IMR-90 (cell line): ENCODE measurements at regions not wholly inside any gene's neighbourhood (a gene's known extent, or its start where the extent isn't known, plus 50 kb on each side); places are given as distances from the start of the nearest gene placed in this dataset.

Experiments used
- ATAC-seq: fragments of 200-7000 bp; cut with Tn5 transposase; 2 replicates; pipeline ENCODE4 v1.9.1; 2020; ENCODE audit warnings: low read depth, mild to moderate bottlenecking, moderate library complexity
- BruUV-seq: library from RNA; stranded (reverse); fragments of 400-500 nt; replicated peaks from 2 replicates; lab custom pipeline; 2021; lab: Mats Ljungman, UMichigan
- CTCF ChIA-PET: fragments of 300-600 bp; formaldehyde crosslinking; extraction: SDS; loops from one replicate; lab custom pipeline; 2021; ENCODE audit warnings: antibody characterized with exemption; lab: Yijun Ruan, JAX
- POLR2A ChIA-PET: fragments of 300-600 bp; sonication (Branson Sonifier 250); formaldehyde crosslinking; loops from one replicate; lab custom pipeline; 2022; ENCODE audit warnings: antibody characterized with exemption; ENCODE audit not compliant: unreplicated experiment; lab: Charles Lee
- DNase-seq: peaks from one replicate; pipeline ENCODE4 v3.0.0; 2013
- H2AFZ ChIP-seq: replicated peaks from 2 replicates; pipeline ENCODE3; 2013; ENCODE audit warnings: low read length, mild to moderate bottlenecking; ENCODE audit not compliant: poor library complexity
- H2AK5ac ChIP-seq: 2 replicates; pipeline ENCODE4 v1.6.1; 2013; ENCODE audit warnings: low read depth, low read length, inconsistent platforms
- H2AK9ac ChIP-seq: replicated peaks from 2 replicates; pipeline ENCODE3; 2013; ENCODE audit warnings: mild to moderate bottlenecking, low read depth, low read length, moderate library complexity; ENCODE audit not compliant: poor library complexity
- H2BK120ac ChIP-seq: 2 replicates; pipeline ENCODE4 v1.6.1; 2013; ENCODE audit warnings: low read depth, low read length, inconsistent platforms
- H2BK15ac ChIP-seq: 3 replicates; pipeline ENCODE4 v1.6.1; 2013; ENCODE audit warnings: low read depth, low read length, inconsistent platforms
- H2BK20ac ChIP-seq: 2 replicates; pipeline ENCODE4 v1.6.1; 2013; ENCODE audit warnings: low read depth, mild to moderate bottlenecking, inconsistent platforms, low read length, moderate library complexity
- H2BK5ac ChIP-seq: 2 replicates; pipeline ENCODE4 v1.6.1; 2013; ENCODE audit warnings: mild to moderate bottlenecking, low read depth, low read length, inconsistent platforms; ENCODE audit not compliant: poor library complexity, severe bottlenecking
- H3K14ac ChIP-seq: replicated peaks from 2 replicates; pipeline ENCODE4 v1.6.1; 2013; ENCODE audit warnings: low read depth, low read length, inconsistent platforms
- H3K18ac ChIP-seq: 2 replicates; pipeline ENCODE4 v1.6.1; 2013; ENCODE audit warnings: low read depth, low read length, control low read depth
- H3K23ac ChIP-seq: 2 replicates; pipeline ENCODE4 v1.6.1; 2013; ENCODE audit warnings: low read depth, low read length, inconsistent platforms
- H3K27ac ChIP-seq: 2 replicates; pipeline ENCODE4 v1.5.1; 2013; ENCODE audit warnings: mild to moderate bottlenecking, control low read depth, low read length; ENCODE audit not compliant: insufficient read depth
- H3K27me3 ChIP-seq: 2 replicates; pipeline ENCODE4 v1.6.1; 2013; ENCODE audit warnings: low read length; ENCODE audit not compliant: control insufficient read depth, insufficient read depth
- H3K36me3 ChIP-seq: 2 replicates; pipeline ENCODE4 v1.6.1; 2013; ENCODE audit warnings: low read length, mixed read lengths; ENCODE audit not compliant: control insufficient read depth, insufficient read depth
- H3K4ac ChIP-seq: 2 replicates; pipeline ENCODE4 v1.6.1; 2013; ENCODE audit warnings: low read depth, low read length, inconsistent platforms
- H3K4me1 ChIP-seq: 2 replicates; pipeline ENCODE4 v1.6.1; 2013; ENCODE audit warnings: low read length, mixed read lengths; ENCODE audit not compliant: control insufficient read depth, insufficient read depth
- H3K4me2 ChIP-seq: 2 replicates; pipeline ENCODE4 v1.6.1; 2013; ENCODE audit warnings: low read depth, mild to moderate bottlenecking, control low read depth, low read length, moderate library complexity
- H3K4me3 ChIP-seq: 2 replicates; pipeline ENCODE4 v1.5.1; 2013; ENCODE audit warnings: low read depth, mild to moderate bottlenecking, control low read depth, low read length, moderate library complexity; ENCODE audit not compliant: insufficient read depth
- H3K56ac ChIP-seq: 2 replicates; pipeline ENCODE4 v1.6.1; 2013; ENCODE audit warnings: low read length, inconsistent platforms; ENCODE audit not compliant: insufficient read depth; ENCODE audit errors: extremely low read depth
- H3K79me1 ChIP-seq, 2 experiments: 2 replicates each; pipeline ENCODE4 v1.6.1; 2013; ENCODE audit warnings: low read length in 2 of 2, inconsistent platforms in 1 of 2, low read depth in 1 of 2
- H3K9ac ChIP-seq: 2 replicates; pipeline ENCODE4 v1.6.1; 2013; ENCODE audit warnings: low read depth, low read length, control low read depth
- H3K9me1 ChIP-seq: 2 replicates; pipeline ENCODE4 v1.6.1; 2013; ENCODE audit warnings: low read length, inconsistent platforms; ENCODE audit not compliant: insufficient read depth
- H3K9me3 ChIP-seq: 2 replicates; pipeline ENCODE4 v1.6.1; 2013; ENCODE audit warnings: low read length; ENCODE audit not compliant: control insufficient read depth, insufficient read depth
- H4K20me1 ChIP-seq: 2 replicates; pipeline ENCODE4 v1.6.1; 2013; ENCODE audit warnings: low read length, inconsistent platforms; ENCODE audit not compliant: insufficient read depth
- H4K5ac ChIP-seq: 2 replicates; pipeline ENCODE4 v1.6.1; 2013; ENCODE audit warnings: mild to moderate bottlenecking, low read depth, low read length, control low read depth
- H4K8ac ChIP-seq, 2 experiments: 2 replicates each; pipeline ENCODE4 v1.6.1; 2013; ENCODE audit warnings: low read depth in 2 of 2, low read length in 2 of 2, control low read depth in 1 of 2, inconsistent platforms in 1 of 2
- H4K91ac ChIP-seq: 2 replicates; pipeline ENCODE4 v1.6.1; 2013; ENCODE audit warnings: low read depth, low read length, inconsistent platforms; ENCODE audit not compliant: insufficient read depth
- BHLHE40 ChIP-seq: fragments of 150-350 bp; IDR thresholded peaks from 2 replicates; pipeline ENCODE4 v1.6.1; 2016; ENCODE audit warnings: mild to moderate bottlenecking, low read depth, low read length
- CEBPB ChIP-seq: IDR thresholded peaks from 2 replicates; pipeline ENCODE4 v1.6.1; 2012; ENCODE audit warnings: low read depth, low read length, improper control_type of control experiment
- CHD1 ChIP-seq: IDR thresholded peaks from 2 replicates; pipeline ENCODE4 v1.6.1; 2012; ENCODE audit warnings: low read depth, low read length, improper control_type of control experiment
- CTCF ChIP-seq: conservative IDR thresholded peaks from 2 replicates; pipeline ENCODE4 v1.5.1; 2012; ENCODE audit warnings: mild to moderate bottlenecking, low read depth, low read length, improper control_type of control experiment
- ELK1 ChIP-seq: fragments of 150-350 bp; IDR thresholded peaks from 2 replicates; pipeline ENCODE4 v1.6.1; 2016; ENCODE audit warnings: low read depth, mild to moderate bottlenecking, low read length, moderate library complexity, borderline replicate concordance
- FOS ChIP-seq: fragments of 150-350 bp; IDR thresholded peaks from 2 replicates; pipeline ENCODE4 v1.6.1; 2016; ENCODE audit warnings: low read depth, low read length
- MAFK ChIP-seq: IDR thresholded peaks from 2 replicates; pipeline ENCODE4 v1.6.1; 2012; ENCODE audit warnings: low read depth, low read length, improper control_type of control experiment
- MAZ ChIP-seq: IDR thresholded peaks from 2 replicates; pipeline ENCODE4 v1.6.1; 2012; ENCODE audit warnings: low read depth, mild to moderate bottlenecking, low read length, improper control_type of control experiment, moderate library complexity, borderline replicate concordance
- MXI1 ChIP-seq: IDR thresholded peaks from 2 replicates; pipeline ENCODE4 v1.6.1; 2012; ENCODE audit warnings: low read depth, mild to moderate bottlenecking, low read length, moderate library complexity, borderline replicate concordance
- NFE2L2 ChIP-seq: fragments of 150-350 bp; IDR thresholded peaks from 2 replicates; pipeline ENCODE4 v1.6.1; 2016; ENCODE audit warnings: low read depth, mild to moderate bottlenecking, low read length
- POLR2A ChIP-seq: IDR thresholded peaks from 2 replicates; pipeline ENCODE4 v1.6.1; 2012; ENCODE audit warnings: mild to moderate bottlenecking, low read depth, low read length
- RAD21 ChIP-seq: IDR thresholded peaks from 2 replicates; pipeline ENCODE4 v1.6.1; 2012; ENCODE audit warnings: low read length, improper control_type of control experiment
- RCOR1 ChIP-seq: IDR thresholded peaks from 2 replicates; pipeline ENCODE4 v1.6.1; 2012; ENCODE audit warnings: mild to moderate bottlenecking, low read length, improper control_type of control experiment; ENCODE audit not compliant: insufficient replicate concordance
- RFX5 ChIP-seq: IDR thresholded peaks from 2 replicates; pipeline ENCODE4 v1.8.0; 2012; ENCODE audit warnings: low read depth, mild to moderate bottlenecking, low read length, moderate library complexity
- SMC3 ChIP-seq: fragments of 150-350 bp; IDR thresholded peaks from 2 replicates; pipeline ENCODE4 v1.6.1; 2016; ENCODE audit warnings: low read depth, mild to moderate bottlenecking, antibody characterized with exemption, low read length, moderate library complexity
- USF2 ChIP-seq: fragments of 150-350 bp; IDR thresholded peaks from 2 replicates; pipeline ENCODE4 v1.6.1; 2017; ENCODE audit warnings: mild to moderate bottlenecking, antibody characterized with exemption, low read length, low read depth
- WGBS, 2 experiments: methylation state at CpG; one replicate each; pipeline versions ENCODE4 v1.1.5 to v1.1.7; 2013; ENCODE audit warnings: missing lambda C conversion rate in 2 of 2; ENCODE audit not compliant: insufficient read length in 1 of 2; ENCODE audit errors: extremely low coverage in 2 of 2; 5-methylcytosine and 5-hydroxymethylcytosine counted together
- dilution Hi-C: fragments of 300-500 bp; cut with HindIII; formaldehyde crosslinking; loops from one replicate; pipeline ENCODE4 v1.14.3; 2018; ENCODE audit warnings: low sequenced_read_pairs; ENCODE audit not compliant: unreplicated experiment
- in situ Hi-C: fragments of 300-500 bp; cut with MboI; formaldehyde crosslinking; loops from 3 replicates; pipeline ENCODE4 v1.14.3; 2019; ENCODE audit warnings: low sequenced_read_pairs, inconsistent platforms, mixed read lengths
- intact Hi-C: fragments of 100-400 bp; cut with micrococcal nuclease; formaldehyde crosslinking; loops from 2 replicates; pipeline ENCODE4 v1.10.0; 2022

- H2AK9ac ChIP-seq: no peak overlapping the region
- no peak overlapping the region for H3K56ac ChIP-seq
- H3K23ac ChIP-seq: no peak overlapping the region
- DNase-seq (no peak), ATAC-seq (no peak)
- H3K27ac ChIP-seq: no peak overlapping the region
- WGBS, 2 experiments: no CpG with 5 or more reads among the region's 4 CpGs
- no peak overlapping the region for H3K4ac ChIP-seq
- no peak overlapping the region for H3K4me3 ChIP-seq
- no peak overlapping the region for H2BK5ac ChIP-seq
- H3K27me3 ChIP-seq: no peaks in the 10 kb centered on the region
- no peak overlapping the region for H4K5ac ChIP-seq
- H4K8ac ChIP-seq: no peak overlapping the region
- no peak overlapping the region for H2BK15ac ChIP-seq
- H3K4me2 ChIP-seq: no peak overlapping the region
- H3K18ac ChIP-seq: no peak overlapping the region
- H2BK20ac ChIP-seq: no peak overlapping the region
- H2BK120ac ChIP-seq: no peak overlapping the region
- no peak overlapping the region for H3K9ac ChIP-seq
- no peaks in the 10 kb centered on the region for H3K4me1 ChIP-seq
- CTCF ChIA-PET: no interaction called here
- H3K36me3 ChIP-seq: no peaks in the 10 kb centered on the region
- no peak overlapping the region for H3K14ac ChIP-seq
- POLR2A ChIA-PET: no interaction called here
- H2AK5ac ChIP-seq: no peak overlapping the region
- no peaks in the 10 kb centered on the region for H3K9me3 ChIP-seq
- dilution Hi-C loops: no loop called here
- no peak overlapping the region for H4K91ac ChIP-seq
- no peaks in the 10 kb centered on the region for H3K9me1 ChIP-seq
- H3K79me1 ChIP-seq: no peaks in the 10 kb centered on the region
- TF ChIP-seq MAFK (no peak), USF2 (no peak), RFX5 (no peak), RCOR1 (no peak), MAZ (no peak), SMC3 (no peak), FOS (no peak), NFE2L2 (no peak), BHLHE40 (no peak), ELK1 (no peak), MXI1 (no peak), RAD21 (no peak), CTCF (no peak), CHD1 (no peak), POLR2A (no peak), CEBPB (no peak)
- intact Hi-C loops: no loop called here
- no TSS peak for BruUV-seq
- H2AFZ ChIP-seq: no peak overlapping the region
- H4K20me1 ChIP-seq: no peaks in the 10 kb centered on the region
- in situ Hi-C loops: no loop called here
These were observed 474.1 kb downstream of the OMA1 start for GRCh38 chr1:58072450-58072849.
